HCT116 (cell line): ENCODE measurements at regions not wholly inside any gene's neighbourhood (a gene's known extent, or its start where the extent isn't known, plus 50 kb on each side); places are given as distances from the start of the nearest gene placed in this dataset.

ENCODE experiments used
- ATAC-seq: fragments of 200-7000 bp; cut with Tn5 transposase; 2 replicates; pipeline ENCODE4 v1.9.1; 2020; ENCODE audit warnings: mild to moderate bottlenecking, moderate library complexity
- BruUV-seq: library from RNA; stranded (reverse); fragments of 400-500 nt; replicated peaks from 2 replicates; lab custom pipeline; 2021; lab: Mats Ljungman, UMichigan
- CTCF ChIA-PET: fragments of 300-600 bp; sonication (Branson Sonifier 250); formaldehyde crosslinking; loops from one replicate; lab custom pipeline; 2021; ENCODE audit warnings: antibody characterized with exemption; lab: Charles Lee
- POLR2A ChIA-PET: fragments of 300-600, 350-600 bp; sonication (Branson Sonifier 250); formaldehyde crosslinking; loops from one replicate; lab custom pipeline; 2021; ENCODE audit warnings: antibody characterized with exemption; lab: Charles Lee
- RAD21 ChIA-PET, 2 experiments: fragments of 300-600 bp; sonication (Branson Sonifier 250); formaldehyde crosslinking; loops; one replicate each; lab custom pipeline; 2023; ENCODE audit warnings: low total read pairs in 2 of 2; ENCODE audit not compliant: uncharacterized antibody in 2 of 2, unreplicated experiment in 2 of 2, low non-redundant PET in 1 of 2; lab: Charles Lee
- DNase-seq: peaks from one replicate; pipeline ENCODE4 v3.0.0-alpha.2; 2010; ENCODE audit warnings: low read depth, low spot score
- H2AFZ ChIP-seq: fragments of 200-600 bp; shearing (Covaris generic), sonication (generic); 2 replicates; pipeline ENCODE4 v1.6.1; 2017; ENCODE audit warnings: low read depth, mixed run types, mixed read lengths, antibody characterized with exemption, low read length; ENCODE audit not compliant: poor library complexity, severe bottlenecking
- H3K27ac ChIP-seq: 2 replicates; pipeline ENCODE4 v1.5.1; 2012; ENCODE audit warnings: low read depth, low read length
- H3K27me3 ChIP-seq: fragments of 200-600 bp; sonication (generic); 2 replicates; pipeline ENCODE4 v1.6.1; 2016; ENCODE audit warnings: mixed run types, low read length, mixed read lengths; ENCODE audit not compliant: insufficient read depth
- H3K36me3 ChIP-seq, 2 experiments: fragments of 200-500 bp in 1 of 2; fragments of 200-600 bp in 1 of 2; sonication (Bioruptor generic) in 1 of 2; sonication (generic) in 1 of 2; 2 replicates each; pipeline versions ENCODE4 v1.5.1 to v1.6.1; 2014 to 2016; ENCODE audit warnings: low read length in 2 of 2, inconsistent platforms in 1 of 2, mixed read lengths in 1 of 2, mixed run types in 1 of 2; ENCODE audit not compliant: insufficient read depth in 2 of 2, control insufficient read depth in 1 of 2
- H3K4me1 ChIP-seq, 2 experiments: fragments of 200-600 bp in 1 of 2; sonication (generic) in 1 of 2; 2 replicates each; pipeline versions ENCODE4 v1.5.1 to v1.6.1; 2012 to 2017; ENCODE audit warnings: low read length in 2 of 2, inconsistent platforms in 1 of 2, mild to moderate bottlenecking in 1 of 2, mixed read lengths in 1 of 2, mixed run types in 1 of 2, moderate library complexity in 1 of 2; ENCODE audit not compliant: insufficient read depth in 2 of 2, control insufficient read depth in 1 of 2
- H3K4me2 ChIP-seq: fragments of 200-600 bp; sonication (generic); 2 replicates; pipeline ENCODE4 v1.6.1; 2017; ENCODE audit warnings: mixed run types, low read length, mixed read lengths
- H3K4me3 ChIP-seq, 2 experiments: fragments of 200-600 bp in 1 of 2; sonication (generic) in 1 of 2; replicated peaks in 1 of 2; 2 replicates each; pipeline ENCODE4 v1.5.1; 2011 to 2016; ENCODE audit warnings: low read length in 2 of 2, control low read depth in 1 of 2, low read depth in 1 of 2, mild to moderate bottlenecking in 1 of 2, mixed read lengths in 1 of 2, mixed run types in 1 of 2
- H3K79me2 ChIP-seq: fragments of 200-600 bp; sonication (generic); 2 replicates; pipeline ENCODE4 v1.6.1; 2017; ENCODE audit warnings: mild to moderate bottlenecking, mixed run types, low read length, moderate library complexity, mixed read lengths; ENCODE audit not compliant: insufficient read depth
- H3K9ac ChIP-seq: fragments of 200-600 bp; sonication (generic); 2 replicates; pipeline ENCODE4 v1.6.1; 2016; ENCODE audit warnings: low read length, mixed read lengths
- H3K9me2 ChIP-seq: fragments of 200-600 bp; sonication (generic), shearing (Covaris generic); 2 replicates; pipeline ENCODE4 v1.6.1; 2017; ENCODE audit warnings: mixed run types, mild to moderate bottlenecking, moderate library complexity; ENCODE audit not compliant: insufficient read depth
- H3K9me3 ChIP-seq, 2 experiments: fragments of 200-500 bp in 1 of 2; fragments of 200-600 bp in 1 of 2; sonication (Bioruptor generic) in 1 of 2; sonication (generic) in 1 of 2; 2 replicates each; pipeline ENCODE4 v1.6.1; 2014 to 2017; ENCODE audit warnings: low read length in 2 of 2, mixed read lengths in 2 of 2, inconsistent platforms in 1 of 2, low read depth in 1 of 2, mild to moderate bottlenecking in 1 of 2, mixed run types in 1 of 2, moderate library complexity in 1 of 2; ENCODE audit not compliant: control insufficient read depth in 1 of 2, insufficient read depth in 1 of 2
- H4K20me1 ChIP-seq: fragments of 200-600 bp; sonication (generic), shearing (Covaris generic); 2 replicates; pipeline ENCODE4 v1.6.1; 2017; ENCODE audit warnings: mixed run types, mild to moderate bottlenecking, moderate library complexity; ENCODE audit not compliant: insufficient read depth
- CBX3 ChIP-seq: IDR thresholded peaks from 2 replicates; pipeline ENCODE4 v1.6.1; 2012; ENCODE audit warnings: low read depth
- CTCF ChIP-seq, 3 experiments: fragments of 200-600 bp in 1 of 3; sonication (generic) in 1 of 3; IDR thresholded peaks in 2 of 3; conservative IDR thresholded peaks in 1 of 3; 2 replicates each; pipeline ENCODE4 v1.5.1; 2012 to 2017; ENCODE audit warnings: low read depth in 2 of 3, low read length in 2 of 3, antibody characterized with exemption in 1 of 3, borderline replicate concordance in 1 of 3, control low read depth in 1 of 3, mild to moderate bottlenecking in 1 of 3, mixed read lengths in 1 of 3, mixed run types in 1 of 3, moderate library complexity in 1 of 3; ENCODE audit not compliant: insufficient read depth in 1 of 3
- EGR1 ChIP-seq: IDR thresholded peaks from 2 replicates; pipeline ENCODE4 v1.6.1; 2012; ENCODE audit warnings: low read depth
- ELF1 ChIP-seq: IDR thresholded peaks from 2 replicates; pipeline ENCODE4 v1.6.1; 2012; ENCODE audit warnings: low read depth, borderline replicate concordance
- EZH2 ChIP-seq: fragments of 200-600 bp; sonication (generic); IDR thresholded peaks from 2 replicates; pipeline ENCODE4 v1.6.1; 2017; ENCODE audit warnings: antibody characterized with exemption, mixed run types
- EZH2phosphoT487 ChIP-seq: fragments of 200-600 bp; IDR thresholded peaks from 2 replicates; pipeline ENCODE4 v1.6.1; 2018; ENCODE audit warnings: antibody characterized with exemption, borderline replicate concordance
- FOSL1 ChIP-seq: IDR thresholded peaks from 2 replicates; pipeline ENCODE4 v1.6.1; 2012; ENCODE audit warnings: low read depth
- JUND ChIP-seq: IDR thresholded peaks from 2 replicates; pipeline ENCODE4 v1.6.1; 2012
- MAX ChIP-seq: IDR thresholded peaks from 2 replicates; pipeline ENCODE4 v1.6.1; 2012
- POLR2A ChIP-seq: IDR thresholded peaks from 2 replicates; pipeline ENCODE4 v1.7.0; 2011; ENCODE audit warnings: borderline replicate concordance; ENCODE audit not compliant: insufficient read depth, insufficient read length; ENCODE audit errors: extremely low read depth
- POLR2AphosphoS5 ChIP-seq: IDR thresholded peaks from 2 replicates; pipeline ENCODE4 v1.6.1; 2011; ENCODE audit warnings: mild to moderate bottlenecking, low read depth, low read length, moderate library complexity
- RAD21 ChIP-seq: IDR thresholded peaks from 2 replicates; pipeline ENCODE4 v1.6.1; 2012; ENCODE audit warnings: low read depth, mild to moderate bottlenecking
- REST ChIP-seq: IDR thresholded peaks from 2 replicates; pipeline ENCODE4 v1.6.1; 2012; ENCODE audit warnings: low read depth
- SP1 ChIP-seq: IDR thresholded peaks from 2 replicates; pipeline ENCODE4 v1.6.1; 2012; ENCODE audit warnings: low read depth
- SRF ChIP-seq: IDR thresholded peaks from 2 replicates; pipeline ENCODE4 v1.6.1; 2012; ENCODE audit warnings: low read depth
- TCF7L2 ChIP-seq: IDR thresholded peaks from 2 replicates; pipeline ENCODE4 v1.7.0; 2011; ENCODE audit warnings: borderline replicate concordance, inconsistent platforms; ENCODE audit not compliant: insufficient read depth, insufficient read length; ENCODE audit errors: extremely low read depth
- YY1 ChIP-seq: IDR thresholded peaks from 2 replicates; pipeline ENCODE4 v1.6.1; 2011; ENCODE audit warnings: low read length, low read depth, moderate library complexity, mild to moderate bottlenecking; ENCODE audit not compliant: insufficient replicate concordance; ENCODE audit errors: extremely low read depth
- ZBTB33 ChIP-seq: IDR thresholded peaks from 2 replicates; pipeline ENCODE4 v1.6.1; 2011; ENCODE audit warnings: mild to moderate bottlenecking, low read length, moderate library complexity; ENCODE audit not compliant: insufficient replicate concordance; ENCODE audit errors: extremely low read depth
- ZFX ChIP-seq: fragments of 450-650 bp; IDR thresholded peaks from 2 replicates; pipeline ENCODE4 v1.6.1; 2017
- ZNF274 ChIP-seq: fragments of 200-500 bp; sonication (Bioruptor generic); IDR thresholded peaks from 2 replicates; pipeline ENCODE4 v1.6.1; 2014; ENCODE audit warnings: mild to moderate bottlenecking, low read depth, low read length, inconsistent platforms
- intact Hi-C: fragments of 100-400 bp; cut with micrococcal nuclease; formaldehyde crosslinking; loops from 2 replicates; pipeline ENCODE4 v1.10.0; 2022

- CTCF ChIA-PET: no interaction called here
- H3K9me2 ChIP-seq: no peaks in the 10 kb centered on the region
- no peak overlapping the region for H2AFZ ChIP-seq
- no peak for TF ChIP-seq SP1
- no peak for TF ChIP-seq CBX3
- TF ChIP-seq ELF1: no peak
- no peak for TF ChIP-seq MAX
- TF ChIP-seq TCF7L2: no peak
- TF ChIP-seq SRF: no peak
- no peak for TF ChIP-seq POLR2A
- no peak for TF ChIP-seq ZFX
- TF ChIP-seq JUND: no peak
- TF ChIP-seq YY1: no peak
- TF ChIP-seq POLR2AphosphoS5: no peak
- TF ChIP-seq EGR1: no peak
- no peak for TF ChIP-seq RAD21
- no peak for TF ChIP-seq EZH2
- TF ChIP-seq ZNF274: no peak
- TF ChIP-seq EZH2phosphoT487: no peak
- TF ChIP-seq ZBTB33: no peak
- TF ChIP-seq REST: no peak
- TF ChIP-seq FOSL1: no peak
- TF ChIP-seq CTCF (IDR thresholded peaks at IDR 0.05 in 2 of 3, conservative IDR thresholded peaks at IDR 0.05 in 1 of 3; ENCODE audit: borderline replicate concordance in 1 of 3, insufficient read depth in 1 of 3, low read depth in 2 of 3, low read length in 2 of 3): no peak
- TF ChIP-seq, all 23 proteins: peak for 0
- no peaks in the 10 kb centered on the region for H3K79me2 ChIP-seq
- no peak overlapping the region for H3K4me2 ChIP-seq
- BruUV-seq: no TSS peak
- ChIA-PET POLR2A (no interaction called here), RAD21 (no interaction called here)
- no peaks in the 10 kb centered on the region for H3K4me1 ChIP-seq
- H3K9ac ChIP-seq: no peak overlapping the region
- intact Hi-C loops: no loop called here
- no peaks in the 10 kb centered on the region for H4K20me1 ChIP-seq
- peaks cover 12 to 18% of the 10 kb centered on the region in 2 experiments; a peak in 3 of 4 replicates for H3K9me3 ChIP-seq
- H3K4me3 ChIP-seq: no peak overlapping the region
- H3K36me3 ChIP-seq: no peaks in the 10 kb centered on the region
- H3K27me3 ChIP-seq: no peaks in the 10 kb centered on the region
- no peak for DNase-seq
- ATAC-seq: no peak
- H3K27ac ChIP-seq: no peak overlapping the region
Measured at GRCh38 chr2:78873526-78873925, 152.0 kb upstream of the REG3G start.
